HG03469 (cell line): ENCODE measurements at regions not wholly inside any gene's neighbourhood (a gene's known extent, or its start where the extent isn't known, plus 50 kb on each side); places are given as distances from the start of the nearest gene placed in this dataset.
"Not testable (repeated sequence)": the region's sequence is repeated elsewhere in the genome, so short reads cannot be mapped to it uniquely, and the experiment has no call there.

Experiments
- ATAC-seq: cut with Tn5 transposase; IDR thresholded peaks from one replicate; pipeline ENCODE4 v1.9.1; 2021; ENCODE audit warnings: mild to moderate bottlenecking, moderate library complexity, moderate number of reproducible peaks; ENCODE audit not compliant: unreplicated experiment

- no peak for ATAC-seq
Measured at GRCh38 chr7:86592185-86592584, 51.5 kb upstream of the GRM3 start.

DNA sequence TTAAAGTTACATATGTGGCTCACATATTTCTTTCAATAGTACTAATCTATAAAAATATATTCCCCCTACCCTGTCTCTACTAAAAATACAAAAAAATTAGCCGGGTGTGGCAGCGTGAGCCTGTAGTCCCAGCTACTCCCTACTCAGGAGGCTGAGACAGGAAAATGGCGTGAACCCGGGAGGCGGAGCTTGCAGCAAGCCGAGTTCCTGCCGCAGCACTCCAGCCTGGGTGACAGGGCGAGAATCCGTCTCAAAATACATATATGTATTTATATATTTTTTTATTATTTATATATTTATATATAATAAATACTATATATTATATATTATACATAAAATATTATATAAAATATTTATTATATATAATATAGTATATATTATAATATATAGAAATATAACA, 69.7 kb upstream of the GRM3 start:
- no peak for ATAC-seq

- ATAC-seq = no peak
Measured at GRCh38 chr7:86558680-86559501, 84.8 kb upstream of the GRM3 start.

DNA sequence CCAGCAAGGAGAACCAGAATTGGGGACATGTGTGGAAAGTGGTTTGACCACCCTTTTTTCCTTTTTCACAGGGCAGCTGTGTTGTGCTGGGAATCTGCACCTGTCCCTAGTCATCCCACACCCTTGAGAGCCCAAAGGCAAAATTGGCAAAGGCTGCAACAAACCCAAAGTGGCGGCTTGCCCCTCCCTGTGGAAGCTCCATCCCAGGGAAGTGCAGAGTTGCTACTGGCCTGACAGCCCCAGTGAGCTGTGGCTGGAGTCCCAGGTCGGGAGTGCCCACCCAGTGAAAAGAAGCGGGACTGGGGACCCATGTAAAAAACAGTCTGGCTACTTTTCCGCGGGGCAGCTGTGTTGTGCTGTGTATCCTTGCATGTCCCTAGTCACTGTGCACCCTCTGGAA, 109.1 kb upstream of the GRM3 start:
- ATAC-seq = no peak

- ATAC-seq = no peak
Measured at GRCh38 chr7:86504229-86504628, 139.5 kb upstream of the GRM3 start.

DNA sequence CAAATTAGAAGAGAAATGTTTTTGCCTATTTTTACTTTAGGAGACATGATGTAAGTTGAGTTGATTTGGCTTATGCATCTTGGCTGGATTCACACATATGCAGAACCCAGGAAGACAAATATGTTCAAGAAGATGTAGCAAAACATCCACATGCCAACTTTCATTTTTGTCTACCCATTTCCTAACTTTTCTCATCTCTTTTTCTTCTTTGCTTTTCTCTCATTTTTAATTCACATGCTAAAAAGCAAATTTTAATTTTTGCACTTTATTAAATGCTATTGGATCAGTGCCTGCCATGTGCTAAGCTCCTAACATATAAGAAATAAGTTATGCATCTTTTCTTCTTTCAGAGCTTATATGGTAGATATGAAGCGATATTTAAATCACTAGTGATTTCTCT, 143.7 kb upstream of the GRM3 start:
- ATAC-seq = no peak

DNA sequence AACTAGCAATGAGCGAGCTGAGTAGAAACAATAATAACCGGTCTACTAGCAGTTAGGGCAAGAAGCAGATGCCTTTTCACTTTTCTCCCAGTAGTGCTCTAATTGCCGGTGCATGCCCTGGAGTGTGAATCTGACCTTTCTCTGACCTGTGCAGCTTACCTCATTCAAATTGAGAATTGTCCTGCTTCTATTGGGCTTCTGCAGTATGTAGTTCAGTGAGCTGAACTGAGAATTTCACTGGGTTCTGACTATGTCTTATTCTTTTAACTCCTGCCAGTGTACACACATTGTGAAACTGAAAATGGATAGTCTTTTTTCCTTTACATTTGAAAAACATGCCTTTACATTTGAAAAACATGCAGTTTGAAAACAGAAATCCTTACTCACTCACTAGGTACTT, 157.9 kb upstream of the GRM3 start:
- ATAC-seq = no peak

- no peak for ATAC-seq
Measured at GRCh38 chr7:86479144-86479543, 164.6 kb upstream of the GRM3 start.

GRCh38 chr7:86477343-86477935, 166.3 kb upstream of the GRM3 start:
- no peak for ATAC-seq

DNA sequence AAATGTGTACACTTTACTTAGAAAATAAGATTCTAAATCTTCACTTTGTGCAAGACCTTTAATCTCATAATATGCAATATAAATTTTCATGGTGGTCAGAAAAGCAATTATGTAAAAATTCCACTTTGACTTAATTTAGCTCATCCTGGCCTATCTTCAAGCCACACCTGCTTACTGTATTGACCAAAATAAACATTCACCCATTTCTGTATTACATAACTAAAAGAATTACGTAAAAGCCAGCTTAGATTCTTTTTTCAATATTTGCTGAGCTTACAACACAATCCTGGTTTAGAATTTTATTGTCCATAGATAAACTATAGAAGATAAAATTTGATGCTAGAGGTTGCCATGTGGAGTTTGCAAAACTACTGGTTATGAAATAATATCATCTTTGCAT, 172.9 kb upstream of the GRM3 start:
- no peak for ATAC-seq

GRCh38 chr7:86469680-86470295, 173.9 kb upstream of the GRM3 start:
- peak; percentile 99 for ATAC-seq

GRCh38 chr7:86454753-86455152, 189.0 kb upstream of the GRM3 start:
- no peak for ATAC-seq

DNA sequence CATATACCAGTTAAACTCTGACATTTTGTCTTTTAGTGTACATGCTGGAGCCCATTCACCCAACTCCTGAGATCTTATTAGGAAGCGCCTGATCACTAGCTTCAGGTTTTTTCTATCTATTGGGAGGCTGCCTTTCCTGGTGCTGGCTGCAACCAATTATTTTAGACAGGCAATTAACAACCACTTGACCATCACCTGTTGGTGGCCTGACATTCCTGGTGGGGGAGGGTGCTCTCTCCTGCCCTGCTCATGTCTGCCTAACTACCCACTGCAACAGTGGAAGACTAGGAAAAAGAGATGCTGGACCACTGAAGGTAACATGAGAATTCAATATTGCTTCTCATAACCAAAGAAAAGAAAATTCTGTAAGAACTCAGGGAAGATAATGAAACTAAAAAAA, 190.3 kb upstream of the GRM3 start:
- no peak for ATAC-seq

GRCh38 chr7:86448856-86449255, 194.9 kb upstream of the GRM3 start:
- ATAC-seq = no peak

DNA sequence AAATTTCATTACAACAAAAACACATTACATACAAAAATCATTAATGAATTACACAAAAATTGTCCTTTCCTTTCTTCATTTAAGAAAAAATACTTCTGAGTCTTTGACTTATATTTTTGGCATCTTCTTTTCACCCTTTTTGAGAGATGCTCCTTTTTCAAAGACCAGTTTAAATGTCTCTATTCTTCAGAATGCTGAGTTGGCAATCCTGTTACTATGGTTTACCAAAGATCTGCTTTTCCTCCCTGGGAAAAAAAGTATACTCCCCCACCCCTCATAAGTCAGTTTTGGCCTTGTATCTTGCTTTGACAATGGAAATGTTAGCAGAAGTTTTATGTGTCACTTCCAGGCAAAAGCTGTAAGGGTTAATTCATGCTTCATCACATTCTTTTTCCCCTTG, 198.4 kb upstream of the GRM3 start:
- ATAC-seq = no peak

DNA sequence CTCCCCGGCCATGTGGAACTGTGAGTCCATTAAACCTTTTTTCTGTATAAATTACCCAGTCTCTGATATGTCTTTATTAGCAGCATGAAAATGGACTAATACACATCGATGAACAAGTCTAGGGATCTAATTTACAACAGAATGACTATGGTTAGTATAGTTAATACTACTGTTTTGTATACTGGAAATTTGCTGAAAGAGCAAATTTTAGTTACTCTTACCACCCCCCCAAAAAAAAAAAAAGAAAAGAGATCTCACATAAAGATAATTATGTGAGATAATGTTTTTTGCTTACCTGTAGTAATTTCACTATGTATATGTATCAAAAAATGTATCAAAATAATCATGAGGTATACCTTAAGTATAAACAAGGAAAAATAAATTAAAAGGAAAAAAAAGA, 199.5 kb upstream of the GRM3 start:
- ATAC-seq = no peak

DNA sequence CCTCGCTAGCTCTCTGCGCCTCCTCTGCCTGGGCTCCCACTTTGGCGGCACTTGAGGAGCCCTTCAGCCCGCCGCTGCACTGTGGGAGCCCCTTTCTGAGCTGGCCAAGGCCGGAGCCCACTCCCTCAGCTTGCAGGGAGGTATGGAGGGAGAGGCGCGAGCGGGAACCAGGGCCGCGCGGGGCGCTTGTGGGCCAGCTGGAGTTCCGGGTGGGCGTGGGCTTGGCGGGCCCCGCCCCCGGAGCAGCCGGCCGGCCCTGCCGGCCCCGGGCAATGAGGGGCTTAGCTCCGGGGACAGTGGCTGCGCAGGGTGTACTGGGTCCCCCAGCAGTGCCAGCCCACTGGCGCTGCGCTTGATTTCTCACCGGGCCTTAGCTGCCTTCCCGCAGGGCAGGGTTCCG, 203.3 kb upstream of the GRM3 start:
- ATAC-seq = not testable (repeated sequence)

GRCh38 chr7:86437951-86438450, 205.7 kb upstream of the GRM3 start:
- ATAC-seq = no peak

DNA sequence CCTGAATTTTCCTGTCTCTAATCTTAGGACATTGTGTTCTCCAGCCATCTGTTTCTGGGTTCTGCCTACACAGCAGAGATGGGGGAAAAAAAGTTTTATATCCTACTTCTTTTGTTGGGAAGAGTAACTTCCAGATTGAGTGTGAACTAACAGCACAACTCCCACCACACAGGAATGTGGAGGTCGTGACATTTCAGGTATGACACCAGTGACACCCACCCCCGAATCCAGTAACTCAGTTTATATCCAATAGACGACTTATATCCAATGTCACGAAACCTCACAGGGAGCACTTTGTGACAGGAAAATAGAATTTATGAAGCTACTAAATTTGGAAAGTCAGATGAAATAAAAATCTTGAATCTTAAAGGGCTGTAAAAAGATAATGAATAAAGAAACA, 211.9 kb upstream of the GRM3 start:
- no peak for ATAC-seq

- no peak for ATAC-seq
Measured at GRCh38 chr7:86411814-86412213, 231.9 kb upstream of the GRM3 start.

- no peak for ATAC-seq
Measured at GRCh38 chr7:86407291-86407690, 236.4 kb upstream of the GRM3 start.

DNA sequence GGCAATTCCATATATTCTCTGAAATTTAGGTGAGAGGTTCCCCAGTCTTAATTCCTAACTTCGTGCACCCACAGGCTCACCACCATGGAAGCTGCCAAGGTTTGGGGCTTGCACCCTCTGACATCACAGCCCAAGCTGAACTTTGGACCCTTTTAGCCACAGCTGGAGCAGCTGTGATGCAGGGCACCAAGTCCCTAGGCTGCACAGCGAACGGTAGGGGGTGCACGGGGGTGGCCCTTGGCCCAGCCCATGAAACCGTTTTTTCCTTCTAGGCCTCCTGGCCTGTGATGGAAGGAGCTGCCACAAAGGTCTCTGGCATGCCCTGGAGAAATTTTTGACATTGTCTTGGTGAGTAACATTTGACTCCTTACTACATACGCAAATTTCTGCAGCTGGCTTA, 251.9 kb upstream of the GRM3 start:
- ATAC-seq = no peak
